HG03520 (cell line): ENCODE measurements at regions not wholly inside any gene's neighbourhood (a gene's known extent, or its start where the extent isn't known, plus 50 kb on each side); places are given as distances from the start of the nearest gene placed in this dataset.

Experiments used
- ATAC-seq: cut with Tn5 transposase; IDR thresholded peaks from one replicate; pipeline ENCODE4 v1.9.1; 2021; ENCODE audit warnings: mild to moderate bottlenecking, moderate library complexity; ENCODE audit not compliant: unreplicated experiment

- no peak for ATAC-seq
Measured at GRCh38 chr11:29317694-29318093, 699.1 kb downstream of the KCNA4 start.

- ATAC-seq = no peak
Measured at GRCh38 chr11:29315275-29315674, 701.6 kb downstream of the KCNA4 start.

GRCh38 chr11:29314211-29314610 lies 702.6 kb downstream of the KCNA4 start:
- no peak for ATAC-seq

GRCh38 chr11:29312812-29313211 lies 704.0 kb downstream of the KCNA4 start:
- no peak for ATAC-seq

- ATAC-seq = no peak
Measured at GRCh38 chr11:29310725-29311342, 706.0 kb downstream of the KCNA4 start.

- ATAC-seq = no peak
Measured at GRCh38 chr11:29309992-29310391, 706.8 kb downstream of the KCNA4 start.

GRCh38 chr11:29306527-29306926 lies 710.3 kb downstream of the KCNA4 start:
- no peak for ATAC-seq

GRCh38 chr11:29305456-29306232 lies 711.2 kb downstream of the KCNA4 start:
- ATAC-seq = no peak

GRCh38 chr11:29300420-29300819 lies 716.4 kb downstream of the KCNA4 start:
- no peak for ATAC-seq

- ATAC-seq = no peak
Measured at GRCh38 chr11:29296680-29297079, 720.1 kb downstream of the KCNA4 start.

GRCh38 chr11:29293825-29294224 lies 723.0 kb downstream of the KCNA4 start:
- peak; percentile 98 for ATAC-seq

- ATAC-seq = no peak
Measured at GRCh38 chr11:29282088-29282487, 734.7 kb downstream of the KCNA4 start.

- ATAC-seq = no peak
Measured at GRCh38 chr11:29281271-29281777, 735.5 kb downstream of the KCNA4 start.

GRCh38 chr11:29280452-29280851 lies 736.4 kb downstream of the KCNA4 start:
- peak; percentile 67 for ATAC-seq

GRCh38 chr11:29279716-29280115 lies 737.1 kb downstream of the KCNA4 start:
- ATAC-seq = no peak

GRCh38 chr11:29272019-29272654 lies 744.7 kb downstream of the KCNA4 start:
- no peak for ATAC-seq

GRCh38 chr11:29271616-29272015 lies 745.2 kb downstream of the KCNA4 start:
- ATAC-seq = no peak

- no peak for ATAC-seq
Measured at GRCh38 chr11:29268733-29269132, 748.1 kb downstream of the KCNA4 start.

GRCh38 chr11:29265792-29266191 lies 751.0 kb downstream of the KCNA4 start:
- no peak for ATAC-seq

- ATAC-seq = no peak
Measured at GRCh38 chr11:29265381-29265780, 751.4 kb downstream of the KCNA4 start.

- no peak for ATAC-seq
Measured at GRCh38 chr11:29263971-29264682, 752.7 kb downstream of the KCNA4 start.
